Psoas muscle (tissue), 7 donors: ENCODE measurements at regions not wholly inside any gene's neighbourhood (a gene's known extent, or its start where the extent isn't known, plus 50 kb on each side); places are given as distances from the start of the nearest gene placed in this dataset.

Experiments
- ATAC-seq, 4 donors: fragments of 200-7000 bp; cut with Tn5 transposase; one replicate each; pipeline ENCODE4 v1.9.1; 2020; ENCODE audit warnings: moderate library complexity in 3 of 4, mild to moderate bottlenecking in 2 of 4
- DNase-seq, 2 donors: peaks; one replicate each; pipeline ENCODE4 v3.0.0-alpha.2; 2020
- H3K27ac ChIP-seq: fragments of 200-600 bp; one replicate; pipeline ENCODE4 v1.8.0; 2022
- H3K27me3 ChIP-seq, 3 donors: fragments of 200-600 bp in 1 of 3; one replicate each; pipeline versions ENCODE4 v1.6.1 to v1.8.0; 2013 to 2022; ENCODE audit warnings: low read length in 2 of 3, mild to moderate bottlenecking in 2 of 3, moderate library complexity in 1 of 3; ENCODE audit not compliant: insufficient read depth in 3 of 3
- H3K36me3 ChIP-seq, 2 donors: fragments of 200-600 bp in 1 of 2; one replicate each; pipeline versions ENCODE4 v1.6.1 to v1.8.0; 2013 to 2022; ENCODE audit warnings: low read depth in 1 of 2, mild to moderate bottlenecking in 1 of 2, moderate library complexity in 1 of 2; ENCODE audit not compliant: insufficient read depth in 1 of 2
- H3K4me1 ChIP-seq: fragments of 200-600 bp; one replicate; pipeline ENCODE4 v1.8.0; 2022
- H3K4me3 ChIP-seq: fragments of 200-600 bp; one replicate; pipeline ENCODE4 v1.8.0; 2022; ENCODE audit warnings: mild to moderate bottlenecking
- H3K9me3 ChIP-seq: fragments of 200-600 bp; one replicate; pipeline ENCODE4 v1.8.0; 2022
- WGBS, 3 donors: extraction: QIAGEN DNeasy Blood & Tissue Kit; methylation state at CpG; one replicate each; pipeline versions ENCODE4 v1.1.6 to v1.1.7; 2013; 5-methylcytosine and 5-hydroxymethylcytosine counted together
- intact Hi-C, 2 donors: fragments of 100-400 bp; cut with DNase I; formaldehyde crosslinking; loops; one replicate each; pipeline versions ENCODE4 v1.11.0 to v1.14.2; 2022
- TF ChIP-seq, protein P1 (sequence below): fragments of 200-600 bp; IDR thresholded peaks from one replicate; pipeline ENCODE4 v1.8.0; 2022; ENCODE audit warnings: antibody characterized with exemption
- donor health status: healthy with polysubstance abuse.
- donor health status: DM: no; HTN: no; CAD: no; lungs with moderate emphysema.
- donor health status: Bipolar disorder and iron deficiency.
- donor health status: healthy.
- donor health status: DM: yes; HTN: yes; CAD: no.
- donor health status: DM: no; HTN: no; CAD: no.
- donor health status: DM: yes; HTN: yes; CAD: no.

DNA sequence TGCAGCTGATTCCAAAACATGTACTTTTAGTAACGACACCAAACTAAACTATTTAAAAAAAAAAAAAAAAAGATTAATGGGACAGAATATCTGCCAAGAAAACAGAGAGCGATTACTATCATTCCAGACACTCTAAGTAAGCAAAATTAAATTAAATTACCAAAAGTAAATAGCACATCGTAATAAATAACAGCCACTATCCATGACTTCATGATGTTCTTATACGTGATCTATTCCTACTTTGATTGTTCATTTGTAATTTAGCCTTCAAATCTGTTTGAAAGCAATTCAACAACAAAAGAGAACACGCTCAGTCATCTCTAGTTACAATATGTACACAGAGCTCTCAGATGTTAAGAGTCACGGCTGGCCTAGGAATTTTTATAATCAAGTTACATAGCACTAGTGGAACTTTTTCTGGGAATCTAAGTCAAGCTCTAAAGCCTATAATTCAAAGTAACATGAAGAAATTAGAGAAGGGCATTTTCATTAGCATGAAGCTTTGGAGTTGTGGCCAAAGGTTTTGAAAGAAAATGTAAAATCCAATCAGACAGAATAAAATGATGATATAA, 241.7 kb upstream of the NEBL start:
- H3K4me3 ChIP-seq, result no peak overlapping the region
- intact Hi-C loops, result no loop called here
- H3K27ac ChIP-seq, result no peak overlapping the region
- H3K4me1 ChIP-seq, result no peaks in the 10 kb centered on the region
- H3K27me3 ChIP-seq, result peaks cover 0 to 2% (median 0%) of the 10 kb centered on the region in 3 donors
- no peaks in the 10 kb centered on the region for H3K36me3 ChIP-seq
- WGBS, 3 donors, result 24 to 34% (median 27%) methylated on average over 6 of the region's 6 CpGs
- no peak for ATAC-seq
- no peak for DNase-seq
- TF ChIP-seq, protein P1, sequence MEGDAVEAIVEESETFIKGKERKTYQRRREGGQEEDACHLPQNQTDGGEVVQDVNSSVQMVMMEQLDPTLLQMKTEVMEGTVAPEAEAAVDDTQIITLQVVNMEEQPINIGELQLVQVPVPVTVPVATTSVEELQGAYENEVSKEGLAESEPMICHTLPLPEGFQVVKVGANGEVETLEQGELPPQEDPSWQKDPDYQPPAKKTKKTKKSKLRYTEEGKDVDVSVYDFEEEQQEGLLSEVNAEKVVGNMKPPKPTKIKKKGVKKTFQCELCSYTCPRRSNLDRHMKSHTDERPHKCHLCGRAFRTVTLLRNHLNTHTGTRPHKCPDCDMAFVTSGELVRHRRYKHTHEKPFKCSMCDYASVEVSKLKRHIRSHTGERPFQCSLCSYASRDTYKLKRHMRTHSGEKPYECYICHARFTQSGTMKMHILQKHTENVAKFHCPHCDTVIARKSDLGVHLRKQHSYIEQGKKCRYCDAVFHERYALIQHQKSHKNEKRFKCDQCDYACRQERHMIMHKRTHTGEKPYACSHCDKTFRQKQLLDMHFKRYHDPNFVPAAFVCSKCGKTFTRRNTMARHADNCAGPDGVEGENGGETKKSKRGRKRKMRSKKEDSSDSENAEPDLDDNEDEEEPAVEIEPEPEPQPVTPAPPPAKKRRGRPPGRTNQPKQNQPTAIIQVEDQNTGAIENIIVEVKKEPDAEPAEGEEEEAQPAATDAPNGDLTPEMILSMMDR, result no peak
- H3K9me3 ChIP-seq, result no peaks in the 10 kb centered on the region

DNA sequence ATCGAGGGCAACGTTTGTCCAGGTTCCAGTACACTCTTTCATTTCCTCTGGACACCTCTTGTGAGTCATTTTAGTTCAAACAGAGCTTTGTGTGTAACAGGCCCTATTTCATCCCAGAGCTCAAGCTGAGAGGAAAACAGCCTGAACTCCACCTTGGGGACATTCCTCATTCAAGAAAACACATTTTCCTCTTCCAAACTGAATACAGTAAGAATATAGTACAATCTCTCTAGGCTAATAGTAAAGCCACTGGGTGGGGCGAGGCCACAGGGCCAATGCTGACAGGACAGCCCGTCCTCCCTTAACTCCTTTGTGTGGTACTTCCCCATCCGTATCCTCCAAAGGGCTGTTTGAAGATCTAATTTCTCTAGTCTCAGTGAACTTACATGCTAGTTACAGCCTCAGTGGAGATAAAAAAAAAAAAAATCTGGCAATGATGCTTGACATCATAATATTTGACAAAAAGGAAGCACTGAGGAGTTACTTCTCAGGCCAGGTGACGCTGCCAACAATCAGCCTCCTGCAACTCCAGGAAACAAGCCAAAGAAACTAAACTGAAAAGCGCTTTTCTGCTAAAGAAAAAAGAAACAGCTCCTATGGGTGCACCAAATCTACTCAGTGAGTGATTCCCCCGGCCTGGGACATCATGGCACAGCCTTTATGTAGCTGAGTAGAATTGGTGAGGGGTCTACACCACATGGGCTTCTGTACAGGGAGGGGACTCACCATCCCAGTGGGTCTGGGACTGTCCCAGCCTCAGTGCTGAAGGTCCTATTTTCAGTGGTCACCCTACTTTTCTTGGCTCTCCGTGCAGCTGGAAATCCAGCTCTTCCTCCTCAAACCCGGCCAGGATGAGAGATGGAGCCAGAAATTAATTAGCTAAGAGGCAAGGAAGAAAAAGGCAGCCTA, 238.2 kb upstream of the NEBL start:
- Histone ChIP-seq H3K27me3 (peaks cover 0 to 2% (median 0%) of the 10 kb centered on the region in 3 donors), H3K36me3 (no peaks in the 10 kb centered on the region), H3K4me1 (no peaks in the 10 kb centered on the region), H3K27ac (no peak overlapping the region), H3K9me3 (no peaks in the 10 kb centered on the region), H3K4me3 (no peak overlapping the region)
- intact Hi-C loops, result no loop called here
- ATAC-seq (no peak), DNase-seq (no peak)
- TF ChIP-seq, protein P1, result no peak
- 34 to 36% (median 36%) methylated on average over 10 of the region's 10 CpGs for WGBS, 3 donors

DNA sequence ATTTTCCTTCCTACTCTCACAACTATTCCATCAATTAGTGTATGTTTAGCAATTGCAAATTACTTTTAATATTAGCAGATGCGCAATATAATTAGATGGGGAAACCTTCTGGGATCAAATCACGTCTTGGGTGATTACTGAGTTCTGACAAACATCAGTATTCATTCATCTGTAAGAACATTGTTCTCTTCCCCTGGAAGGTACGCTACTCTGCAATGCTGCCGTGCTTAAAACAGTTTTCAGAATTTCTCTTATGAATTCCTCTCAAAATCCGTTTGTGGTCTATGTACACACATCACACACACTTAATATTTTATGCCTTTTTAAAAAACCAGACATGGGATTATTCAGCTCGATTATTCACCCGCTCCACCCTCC, 237.5 kb upstream of the NEBL start:
- no peaks in the 10 kb centered on the region for H3K9me3 ChIP-seq
- peaks cover 0 to 2% (median 0%) of the 10 kb centered on the region in 3 donors for H3K27me3 ChIP-seq
- ATAC-seq (no peak), DNase-seq (no peak)
- H3K27ac ChIP-seq, result no peak overlapping the region
- H3K36me3 ChIP-seq, result no peaks in the 10 kb centered on the region
- 68 to 77% (median 70%) methylated on average over 7 of the region's 7 CpGs for WGBS, 3 donors
- intact Hi-C loops, result no loop called here
- no peak overlapping the region for H3K4me3 ChIP-seq
- TF ChIP-seq, protein P1, result no peak
- H3K4me1 ChIP-seq, result no peaks in the 10 kb centered on the region

DNA sequence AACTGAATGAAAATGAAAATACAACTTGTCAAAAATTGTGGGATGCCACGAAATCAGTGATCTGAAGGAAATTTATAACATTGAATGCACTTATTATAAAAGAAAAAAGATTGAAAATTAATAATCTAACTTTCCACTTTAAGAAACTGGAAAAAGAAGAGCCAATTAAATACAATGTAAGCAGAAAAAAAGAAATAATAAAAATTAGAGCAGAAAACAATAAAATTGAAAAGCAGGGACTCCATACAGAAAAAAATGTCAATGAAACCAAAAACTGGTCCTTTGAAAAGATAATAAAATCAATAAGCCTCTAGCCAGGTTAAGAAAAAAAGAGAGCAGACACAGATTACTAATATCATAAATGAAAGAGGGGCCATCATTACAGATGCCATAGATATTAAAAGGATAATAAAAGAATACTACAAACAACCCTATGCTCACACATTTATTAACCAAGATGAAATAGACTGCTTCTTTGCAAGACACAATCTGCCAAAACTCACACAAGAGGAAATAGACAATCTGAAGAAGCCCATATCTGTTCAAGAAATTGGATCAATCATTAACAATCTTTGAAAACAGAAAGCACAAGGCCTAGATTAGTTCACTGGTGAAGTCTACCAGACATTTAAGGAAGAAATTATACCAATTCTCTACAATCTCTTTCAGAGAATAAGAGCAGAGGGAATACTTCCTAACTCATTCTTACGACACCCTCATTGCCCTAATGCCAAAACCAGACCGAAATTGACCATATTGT, 233.8 kb upstream of the NEBL start:
- Histone ChIP-seq H3K9me3 (no peaks in the 10 kb centered on the region), H3K4me1 (no peaks in the 10 kb centered on the region), H3K4me3 (no peak overlapping the region), H3K27ac (no peak overlapping the region), H3K36me3 (no peaks in the 10 kb centered on the region), H3K27me3 (no peaks in the 10 kb centered on the region)
- TF ChIP-seq, protein P1, result no peak
- no peak for ATAC-seq
- 78 to 83% (median 82%) methylated on average over 3 of the region's 3 CpGs for WGBS, 3 donors
- DNase-seq, result no peak
- intact Hi-C loops, result no loop called here
